NK-92 treated with Interleukin-12 subunit alpha and Interleukin-12 subunit beta, amount 100 ng/mL, for 24 hours (cell line): ENCODE measurements at regions not wholly inside any gene's neighbourhood (a gene's known extent, or its start where the extent isn't known, plus 50 kb on each side); places are given as distances from the start of the nearest gene placed in this dataset.

ENCODE experiments used
- DNase-seq: peaks from one replicate; lab custom pipeline; 2025; lab: John Stamatoyannopoulos, UW

DNA sequence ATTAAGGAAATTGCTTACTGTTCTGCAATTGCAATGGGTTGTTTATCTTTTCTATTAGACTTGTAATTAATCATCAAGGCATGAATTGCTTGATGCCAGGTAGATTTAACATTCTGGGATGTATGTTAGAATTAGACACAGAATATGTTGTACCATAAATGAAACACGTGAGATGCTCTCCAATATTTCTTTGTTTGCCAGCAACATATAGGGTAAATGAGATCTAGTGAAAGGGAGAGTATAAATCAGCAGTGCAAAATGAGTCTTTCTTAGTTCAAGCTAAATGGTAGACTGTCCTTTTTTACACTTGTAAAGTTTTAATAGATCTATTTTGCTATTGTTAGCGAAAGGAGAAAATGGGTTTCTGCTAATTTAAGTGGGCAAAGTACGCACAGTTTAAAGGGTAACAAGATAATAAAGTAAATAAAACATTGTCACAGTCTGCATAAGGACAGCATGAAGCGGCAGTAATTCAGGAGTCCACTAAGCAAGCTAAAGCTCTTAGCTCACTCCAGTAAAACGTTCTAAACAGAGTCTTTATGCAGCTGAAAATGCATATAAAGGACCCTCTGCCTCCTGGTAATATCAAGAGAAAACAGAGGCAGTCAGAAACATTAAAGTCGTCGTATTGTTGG, 1137.1 kb downstream of the OLFM4 start:
- DNase-seq, result no peak

DNA sequence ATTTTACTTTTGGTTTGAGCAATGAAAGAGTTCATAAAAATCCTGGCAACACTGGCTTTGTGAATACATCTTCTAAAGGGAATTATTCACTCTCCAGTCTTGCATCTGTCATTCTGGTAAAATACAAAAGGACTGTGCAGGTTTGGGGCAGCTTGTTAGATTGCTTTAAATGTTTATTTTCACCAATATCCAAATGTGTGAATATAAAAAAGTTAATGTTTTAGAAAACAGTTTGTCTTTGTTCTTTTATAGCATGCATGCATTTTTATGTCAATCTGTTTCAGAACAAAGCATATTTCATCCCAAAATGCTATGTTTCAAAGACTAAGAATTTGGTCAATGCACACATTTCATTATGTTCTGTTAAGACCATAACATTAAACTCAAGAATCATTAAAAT, 1145.4 kb downstream of the OLFM4 start:
- no peak for DNase-seq

- DNase-seq, result no peak
These were observed 1146.9 kb downstream of the OLFM4 start for GRCh38 chr13:54175466-54175865.

DNA sequence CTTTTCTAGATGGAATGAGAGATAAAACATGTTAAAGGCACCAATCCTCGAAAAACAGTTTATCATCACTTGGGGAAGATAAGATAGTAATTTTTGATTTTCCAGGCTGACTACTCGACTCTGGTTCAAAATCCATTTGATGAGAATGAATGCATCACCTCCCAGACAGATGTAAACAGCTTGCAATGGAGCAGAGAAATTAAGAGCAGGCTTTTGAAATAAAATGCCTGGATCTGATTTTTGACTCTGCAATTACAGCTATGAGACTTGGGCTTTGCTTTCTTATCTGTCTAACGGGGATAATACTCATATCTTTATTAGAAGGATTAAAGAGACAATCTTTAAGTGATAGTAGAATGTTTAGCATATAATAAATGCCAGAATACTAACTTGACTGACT, 1148.9 kb downstream of the OLFM4 start:
- DNase-seq, result no peak

- no peak for DNase-seq
These were observed 1154.6 kb downstream of the OLFM4 start for GRCh38 chr13:54183166-54183565.

- DNase-seq, result no peak
These were observed 1155.1 kb downstream of the OLFM4 start for GRCh38 chr13:54183728-54184127.

DNA sequence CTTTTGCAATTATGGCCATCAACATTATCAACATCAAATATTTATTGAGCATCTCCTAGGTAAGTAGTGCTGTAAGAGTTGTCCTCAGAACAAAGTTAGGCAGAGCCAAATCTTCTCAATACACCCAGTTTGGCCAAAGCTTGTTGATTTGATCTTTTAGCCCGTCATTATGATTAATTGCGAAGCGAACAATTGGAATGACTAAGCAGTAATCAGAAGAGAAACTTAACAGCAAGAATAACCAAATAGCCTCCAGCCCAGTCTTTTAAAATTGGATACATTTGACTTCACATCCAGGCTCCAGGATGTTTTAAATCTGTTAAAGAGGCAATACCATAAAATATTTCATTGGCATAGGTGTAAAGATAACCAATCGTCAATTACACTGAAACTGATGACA, 1156.0 kb downstream of the OLFM4 start:
- DNase-seq, result no peak

DNA sequence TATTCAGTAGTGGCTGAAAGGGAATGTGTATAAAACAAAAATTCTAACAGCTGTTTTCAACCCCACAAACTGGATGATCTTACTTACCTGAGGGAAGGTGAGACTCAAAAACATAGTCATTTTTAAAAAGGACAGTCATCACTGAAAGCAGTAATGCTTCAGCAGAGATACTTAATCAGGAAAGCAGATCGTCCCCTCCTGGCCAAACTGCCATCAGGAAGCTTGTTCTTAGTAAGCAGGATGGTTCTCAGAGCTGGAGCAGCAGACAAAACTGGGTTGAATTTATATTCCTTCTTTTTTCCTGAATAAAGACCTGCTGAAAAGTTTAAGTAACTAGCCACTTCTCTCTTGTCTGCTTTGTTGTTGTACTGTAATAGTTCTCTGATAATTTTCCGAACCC, 1156.5 kb downstream of the OLFM4 start:
- DNase-seq, result no peak

GRCh38 chr13:54185785-54186184, 1157.2 kb downstream of the OLFM4 start:
- DNase-seq, result no peak

- no peak for DNase-seq
These were observed 1158.8 kb downstream of the OLFM4 start for GRCh38 chr13:54187461-54187860.

- no peak for DNase-seq
These were observed 1165.8 kb downstream of the OLFM4 start for GRCh38 chr13:54194233-54195024.

DNA sequence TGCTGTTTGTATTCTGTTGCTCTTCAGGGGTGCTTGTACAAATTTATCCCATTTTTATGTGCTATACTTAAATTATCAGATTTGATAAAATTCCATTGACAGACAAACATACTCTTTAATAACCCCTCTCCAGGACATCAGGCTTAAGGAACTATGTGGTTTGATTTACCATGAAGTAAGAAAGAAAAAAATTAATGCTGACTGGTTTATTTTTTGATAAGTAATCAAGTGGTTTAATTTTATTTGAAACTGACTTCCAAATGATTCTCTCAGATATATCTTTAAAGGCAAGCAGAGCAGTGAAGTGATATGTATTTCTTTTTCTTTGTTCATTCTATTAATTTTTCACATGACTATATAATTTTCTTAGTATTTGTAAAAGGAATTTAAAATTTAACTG, 1168.1 kb downstream of the OLFM4 start:
- no peak for DNase-seq

DNA sequence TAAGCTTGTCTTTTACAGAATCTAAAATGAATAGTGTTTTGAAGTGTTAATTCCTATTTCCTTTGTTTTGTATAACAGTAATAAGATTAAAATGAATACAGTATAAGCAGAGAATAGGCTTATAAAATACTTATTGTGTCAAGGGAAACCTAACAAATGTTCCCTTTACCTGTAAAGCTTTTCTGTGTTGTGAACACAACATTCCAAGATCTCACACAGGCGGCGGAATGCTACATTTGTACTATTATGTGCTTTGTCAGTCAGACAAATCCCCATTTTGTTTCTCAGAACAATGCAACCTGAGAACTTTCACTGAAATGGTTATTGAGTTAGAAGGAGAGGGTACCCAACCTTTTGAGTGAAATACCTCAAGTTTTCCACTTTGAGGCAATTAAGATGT, 1170.3 kb downstream of the OLFM4 start:
- DNase-seq, result no peak

- DNase-seq, result no peak
These were observed 1178.0 kb downstream of the OLFM4 start for GRCh38 chr13:54206626-54207025.

DNA sequence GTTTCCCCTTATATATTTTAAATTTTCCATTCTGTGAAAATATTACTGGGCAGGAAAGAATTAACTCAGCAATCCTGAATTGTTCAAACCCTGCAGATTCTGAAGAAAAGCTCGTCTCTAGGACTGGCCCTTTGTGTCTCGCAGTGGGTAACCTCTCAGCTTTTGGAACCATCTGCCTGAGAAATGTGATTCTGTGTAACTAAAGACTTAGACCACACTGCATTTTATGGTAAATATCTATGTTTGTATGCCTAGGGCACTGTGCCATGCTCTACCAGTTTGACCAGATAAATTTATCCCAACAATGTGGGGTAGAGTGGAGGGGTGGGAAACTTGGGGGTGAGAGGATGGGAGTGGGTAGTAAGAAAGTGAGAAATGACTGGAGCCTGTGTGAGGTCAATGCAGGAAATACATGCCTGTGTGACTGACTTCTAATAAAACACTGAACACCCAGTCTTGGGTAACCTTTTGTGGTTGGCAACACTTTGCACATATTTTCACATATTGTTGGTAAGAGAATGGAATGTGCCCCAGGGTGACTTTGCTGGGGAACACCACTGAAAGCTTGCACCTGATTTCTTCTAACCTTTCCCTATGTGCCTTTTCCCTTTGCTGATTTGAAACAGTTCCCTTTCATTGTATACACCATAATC, 1181.9 kb downstream of the OLFM4 start:
- DNase-seq, result no peak

DNA sequence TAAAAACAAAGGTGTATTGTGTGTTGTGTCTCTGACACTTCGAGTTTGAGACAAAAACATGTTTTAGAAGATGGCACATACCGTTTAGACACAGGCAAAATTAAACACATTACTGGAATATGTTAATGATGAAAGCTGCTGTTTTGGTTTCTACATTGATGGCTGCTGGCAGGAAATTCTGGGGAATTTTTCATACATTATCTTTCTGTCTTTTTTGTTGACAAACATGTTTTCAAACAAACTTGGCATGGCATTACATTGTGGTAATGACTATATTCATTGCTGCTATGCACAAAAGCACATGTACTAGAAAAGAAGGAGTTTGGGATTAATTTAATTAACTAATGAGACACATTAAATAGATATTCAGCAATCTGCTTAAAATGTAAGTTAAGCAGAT, 1187.6 kb downstream of the OLFM4 start:
- DNase-seq, result no peak

- DNase-seq, result no peak
These were observed 1198.3 kb downstream of the OLFM4 start for GRCh38 chr13:54226876-54227275.

DNA sequence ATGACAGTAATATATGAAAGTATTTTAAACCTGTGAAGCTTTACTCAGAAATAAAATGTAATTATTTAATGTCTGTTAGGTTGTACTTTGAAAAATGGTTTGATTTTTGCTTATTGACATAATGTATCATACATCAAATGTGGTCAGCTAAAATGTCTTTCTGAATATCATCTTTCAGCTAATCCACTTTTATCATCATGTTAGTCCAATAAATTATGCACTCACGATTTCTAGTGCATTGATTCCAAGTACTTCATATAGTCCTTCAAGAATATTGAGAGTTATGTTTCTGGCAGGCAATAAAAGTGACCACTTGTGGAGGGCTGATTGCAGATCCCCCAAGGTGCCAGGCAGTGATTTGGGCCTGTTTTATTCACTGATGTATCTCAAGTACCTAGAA, 1204.1 kb downstream of the OLFM4 start:
- no peak for DNase-seq

DNA sequence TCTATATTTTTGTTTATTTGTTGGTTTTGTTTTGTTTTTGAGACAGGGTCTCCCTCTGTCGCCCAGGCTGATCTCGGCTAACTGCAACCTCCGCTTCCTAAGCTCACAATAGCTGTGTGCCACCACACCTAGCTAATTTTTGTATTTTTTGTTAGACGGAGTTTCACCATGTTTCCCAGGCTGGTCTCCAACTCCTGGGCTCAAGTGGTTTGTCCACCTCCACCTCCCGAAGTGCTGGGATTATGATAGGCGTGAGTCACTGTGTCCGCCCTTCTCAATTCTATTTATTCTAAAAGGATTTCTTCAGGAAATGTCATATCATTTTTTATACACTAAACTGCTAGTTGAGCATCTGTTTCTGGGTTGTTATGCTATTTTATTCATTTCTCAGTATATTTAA, 1206.0 kb downstream of the OLFM4 start:
- no peak for DNase-seq

GRCh38 chr13:54241719-54242118, 1213.1 kb downstream of the OLFM4 start:
- no peak for DNase-seq

GRCh38 chr13:54248306-54248705, 1219.7 kb downstream of the OLFM4 start:
- no peak for DNase-seq

GRCh38 chr13:54261856-54262255, 1233.2 kb downstream of the OLFM4 start:
- no peak for DNase-seq

DNA sequence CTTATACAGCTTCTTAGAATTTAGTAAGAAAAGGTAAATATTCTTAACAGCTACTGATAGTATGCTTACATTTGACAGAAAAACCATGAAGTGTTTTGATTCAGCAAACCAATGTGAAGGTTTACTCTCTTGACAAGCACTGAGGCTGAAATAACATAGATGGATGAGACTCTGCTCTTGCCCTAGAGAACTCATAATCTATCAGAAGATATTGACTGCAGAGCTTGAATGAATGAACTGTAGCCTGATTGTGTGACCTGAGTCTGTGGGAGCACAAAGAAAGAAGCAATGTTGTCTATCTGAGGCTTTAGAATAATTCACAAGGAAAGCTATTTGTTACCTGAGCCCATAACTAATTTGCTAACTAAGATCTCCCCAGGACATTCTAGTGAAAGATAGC, 1235.3 kb downstream of the OLFM4 start:
- DNase-seq, result no peak
